Skeletal muscle cell (primary cell): ENCODE measurements at regions not wholly inside any gene's neighbourhood (a gene's known extent, or its start where the extent isn't known, plus 50 kb on each side); places are given as distances from the start of the nearest gene placed in this dataset.

Source experiments
- DNase-seq: peaks from one replicate; pipeline ENCODE4 v3.0.0-alpha.2; 2010; ENCODE audit warnings: low read depth
- H3K4me3 ChIP-seq: 2 replicates; pipeline ENCODE4 v1.5.1; 2011; ENCODE audit warnings: low read depth, mild to moderate bottlenecking, control low read depth, low read length, moderate library complexity

- H3K4me3 ChIP-seq: no peak overlapping the region
- DNase-seq: no peak
Observed at GRCh38 chr1:72804541-72804940, 522.2 kb upstream of the NEGR1 start.

GRCh38 chr1:72781038-72781437 is 498.7 kb upstream of the NEGR1 start:
- no peak for DNase-seq
- H3K4me3 ChIP-seq: no peak overlapping the region

GRCh38 chr1:72780212-72780611 is 497.9 kb upstream of the NEGR1 start:
- H3K4me3 ChIP-seq: no peak overlapping the region

GRCh38 chr1:72777918-72778317 is 495.6 kb upstream of the NEGR1 start:
- no peak for DNase-seq
- H3K4me3 ChIP-seq: no peak overlapping the region

More at GRCh38 chr1:72780212-72780611, 497.9 kb upstream of the NEGR1 start:
- no peak for DNase-seq

- no peak for DNase-seq
- H3K4me3 ChIP-seq: no peak overlapping the region
Observed at GRCh38 chr1:72763481-72763880, 481.1 kb upstream of the NEGR1 start.

- DNase-seq: no peak
Observed at GRCh38 chr1:72759486-72759885, 477.1 kb upstream of the NEGR1 start.

GRCh38 chr1:72757843-72758242 is 475.5 kb upstream of the NEGR1 start:
- no peak overlapping the region for H3K4me3 ChIP-seq
- DNase-seq: no peak

More at GRCh38 chr1:72759486-72759885, 477.1 kb upstream of the NEGR1 start:
- H3K4me3 ChIP-seq: no peak overlapping the region

- no peak overlapping the region for H3K4me3 ChIP-seq
- DNase-seq: no peak
Observed at GRCh38 chr1:72745413-72745812, 463.1 kb upstream of the NEGR1 start.

GRCh38 chr1:72734415-72734814 is 452.1 kb upstream of the NEGR1 start:
- no peak for DNase-seq
- H3K4me3 ChIP-seq: no peak overlapping the region

GRCh38 chr1:72724951-72725861 is 442.9 kb upstream of the NEGR1 start:
- H3K4me3 ChIP-seq: no peak overlapping the region
- no peak for DNase-seq

GRCh38 chr1:72705921-72706320 is 423.6 kb upstream of the NEGR1 start:
- DNase-seq: no peak

GRCh38 chr1:72704841-72705477 is 422.6 kb upstream of the NEGR1 start:
- H3K4me3 ChIP-seq: no peak overlapping the region
- DNase-seq: no peak

More at GRCh38 chr1:72705921-72706320, 423.6 kb upstream of the NEGR1 start:
- no peak overlapping the region for H3K4me3 ChIP-seq

- no peak overlapping the region for H3K4me3 ChIP-seq
- DNase-seq: no peak
Observed at GRCh38 chr1:72697410-72697809, 415.1 kb upstream of the NEGR1 start.

- no peak overlapping the region for H3K4me3 ChIP-seq
- DNase-seq: no peak
Observed at GRCh38 chr1:72693899-72694298, 411.6 kb upstream of the NEGR1 start.

GRCh38 chr1:72693376-72693775 is 411.0 kb upstream of the NEGR1 start:
- no peak for DNase-seq
- no peak overlapping the region for H3K4me3 ChIP-seq

GRCh38 chr1:72690871-72691270 is 408.5 kb upstream of the NEGR1 start:
- DNase-seq: no peak

GRCh38 chr1:72678683-72679082 is 396.3 kb upstream of the NEGR1 start:
- no peak overlapping the region for H3K4me3 ChIP-seq
- no peak for DNase-seq

More at GRCh38 chr1:72690871-72691270, 408.5 kb upstream of the NEGR1 start:
- H3K4me3 ChIP-seq: no peak overlapping the region

- DNase-seq: no peak
- no peak overlapping the region for H3K4me3 ChIP-seq
Observed at GRCh38 chr1:72670902-72671301, 388.6 kb upstream of the NEGR1 start.

- no peak overlapping the region for H3K4me3 ChIP-seq
- no peak for DNase-seq
Observed at GRCh38 chr1:72662918-72663317, 380.6 kb upstream of the NEGR1 start.

GRCh38 chr1:72650843-72651435 is 368.6 kb upstream of the NEGR1 start:
- no peak overlapping the region for H3K4me3 ChIP-seq
- DNase-seq: no peak
